ENCODE measurements at regions not wholly inside any gene's neighbourhood (a gene's known extent, or its start where the extent isn't known, plus 50 kb on each side); places are given as distances from the start of the nearest gene placed in this dataset.

GRCh38 chr5:103490030-103490739 lies 72.4 kb downstream of the NUDT12 start:
- Histone ChIP-seq H3K4me2 (ENCODE audit: low read depth, low read length, poor library complexity, severe bottlenecking) (no peak overlapping the region), H3K9ac (ENCODE audit: low read depth, low read length, poor library complexity, severe bottlenecking) (no peak overlapping the region)

GRCh38 chr5:103489307-103489706 lies 73.3 kb downstream of the NUDT12 start:
- H3F3A ChIP-seq (ENCODE audit: low read depth): no peaks in the 10 kb centered on the region
- TF ChIP-seq CTCF (conservative IDR thresholded peaks at IDR 0.05; ENCODE audit: low read length) (no peak), EZH2phosphoT487 (IDR thresholded peaks at IDR 0.05; ENCODE audit: borderline replicate concordance) (no peak)
- no peaks in the 10 kb centered on the region for H4K20me1 ChIP-seq (ENCODE audit: insufficient read depth, low read length, poor library complexity, severe bottlenecking)
- no peak overlapping the region for H3K9ac ChIP-seq (ENCODE audit: low read depth, low read length, poor library complexity, severe bottlenecking)
- H3K9me3 ChIP-seq (ENCODE audit: insufficient read depth, low read depth, low read length): no peaks in the 10 kb centered on the region
- no peak overlapping the region for H3K4me2 ChIP-seq (ENCODE audit: low read depth, low read length, poor library complexity, severe bottlenecking)
- no peaks in the 10 kb centered on the region for H3K9me2 ChIP-seq (replicated peaks; ENCODE audit: low read depth, low read length)
- peaks cover 8% of the 10 kb centered on the region for H3K4me1 ChIP-seq (ENCODE audit: insufficient read depth, low read length, poor library complexity, severe bottlenecking)
- H3K27me3 ChIP-seq (ENCODE audit: insufficient read depth, low read length, poor library complexity, severe bottlenecking): no peaks in the 10 kb centered on the region
- no peak overlapping the region for H2AFZ ChIP-seq (ENCODE audit: low read length)
- H3K4me3 ChIP-seq (ENCODE audit: low read length, poor library complexity, severe bottlenecking): no peak overlapping the region
- H3K79me2 ChIP-seq (ENCODE audit: insufficient read depth, low read length): no peaks in the 10 kb centered on the region
- no peaks in the 10 kb centered on the region for H3K36me3 ChIP-seq (ENCODE audit: insufficient read depth, low read length)

More at GRCh38 chr5:103490030-103490739, 72.4 kb downstream of the NUDT12 start:
- H3K4me1 ChIP-seq (ENCODE audit: insufficient read depth, low read length, poor library complexity, severe bottlenecking): peaks cover 8% of the 10 kb centered on the region
- TF ChIP-seq CTCF (conservative IDR thresholded peaks at IDR 0.05; ENCODE audit: low read length): no peak
- no peak for TF ChIP-seq EZH2phosphoT487 (IDR thresholded peaks at IDR 0.05; ENCODE audit: borderline replicate concordance)
- H3K9me2 ChIP-seq (replicated peaks; ENCODE audit: low read depth, low read length): no peaks in the 10 kb centered on the region
- H3K9me3 ChIP-seq (ENCODE audit: insufficient read depth, low read depth, low read length): no peaks in the 10 kb centered on the region
- H3K27me3 ChIP-seq (ENCODE audit: insufficient read depth, low read length, poor library complexity, severe bottlenecking): no peaks in the 10 kb centered on the region
- no peaks in the 10 kb centered on the region for H3F3A ChIP-seq (ENCODE audit: low read depth)
- H4K20me1 ChIP-seq (ENCODE audit: insufficient read depth, low read length, poor library complexity, severe bottlenecking): no peaks in the 10 kb centered on the region
- H3K79me2 ChIP-seq (ENCODE audit: insufficient read depth, low read length): no peaks in the 10 kb centered on the region
- H3K36me3 ChIP-seq (ENCODE audit: insufficient read depth, low read length): no peaks in the 10 kb centered on the region
- no peak overlapping the region for H2AFZ ChIP-seq (ENCODE audit: low read length)
- no peak overlapping the region for H3K4me3 ChIP-seq (ENCODE audit: low read length, poor library complexity, severe bottlenecking)

- no peak overlapping the region for H3K4me2 ChIP-seq (ENCODE audit: low read depth, low read length, poor library complexity, severe bottlenecking)
- no peaks in the 10 kb centered on the region for H4K20me1 ChIP-seq (ENCODE audit: insufficient read depth, low read length, poor library complexity, severe bottlenecking)
- H2AFZ ChIP-seq (ENCODE audit: low read length): no peak overlapping the region
Observed at GRCh38 chr5:103487822-103488493, 74.6 kb downstream of the NUDT12 start.

More at GRCh38 chr5:103487822-103488493, 74.6 kb downstream of the NUDT12 start:
- Histone ChIP-seq H3K36me3 (ENCODE audit: insufficient read depth, low read length) (no peaks in the 10 kb centered on the region), H3K27me3 (ENCODE audit: insufficient read depth, low read length, poor library complexity, severe bottlenecking) (no peaks in the 10 kb centered on the region), H3K9me2 (replicated peaks; ENCODE audit: low read depth, low read length) (no peaks in the 10 kb centered on the region), H3K4me3 (ENCODE audit: low read length, poor library complexity, severe bottlenecking) (no peak overlapping the region), H3K79me2 (ENCODE audit: insufficient read depth, low read length) (no peaks in the 10 kb centered on the region), H3K9me3 (ENCODE audit: insufficient read depth, low read depth, low read length) (no peaks in the 10 kb centered on the region), H3K9ac (ENCODE audit: low read depth, low read length, poor library complexity, severe bottlenecking) (no peak overlapping the region), H3F3A (ENCODE audit: low read depth) (no peaks in the 10 kb centered on the region), H3K4me1 (ENCODE audit: insufficient read depth, low read length, poor library complexity, severe bottlenecking) (peaks cover 8% of the 10 kb centered on the region)
- TF ChIP-seq EZH2phosphoT487 (IDR thresholded peaks at IDR 0.05; ENCODE audit: borderline replicate concordance) (no peak), CTCF (conservative IDR thresholded peaks at IDR 0.05; ENCODE audit: low read length) (no peak)

Measured in Loucy (cell line).